OCI-LY3 (cell line): ENCODE measurements at regions not wholly inside any gene's neighbourhood (a gene's known extent, or its start where the extent isn't known, plus 50 kb on each side); places are given as distances from the start of the nearest gene placed in this dataset.
"Not testable (repeated sequence)": the region's sequence is repeated elsewhere in the genome, so short reads cannot be mapped to it uniquely, and the experiment has no call there.

ENCODE experiments used
- H2AFZ ChIP-seq: fragments of 200-600, 300-600 bp; shearing (Covaris generic); 2 replicates; pipeline ENCODE4 v1.6.0; 2014; ENCODE audit warnings: antibody characterized with exemption, low read depth, low read length
- H3K27ac ChIP-seq: fragments of 200-600, 300-600 bp; sonication (generic); 2 replicates; pipeline ENCODE4 v1.5.1; 2014; ENCODE audit warnings: mild to moderate bottlenecking, low read length, moderate library complexity, mixed read lengths
- H3K27me3 ChIP-seq: fragments of 200-600, 300-600 bp; sonication (generic); 2 replicates; pipeline ENCODE4 v1.6.1; 2014; ENCODE audit warnings: low read depth, low read length, mixed read lengths
- H3K36me3 ChIP-seq: fragments of 200-600, 300-600 bp; sonication (generic); replicated peaks from 2 replicates; pipeline ENCODE3; 2014; ENCODE audit warnings: low read depth, low read length, mixed read lengths
- H3K4me1 ChIP-seq: fragments of 300-600, 200-600 bp; sonication (generic); 2 replicates; pipeline ENCODE4 v1.6.1; 2014; ENCODE audit warnings: low read length, mixed read lengths
- H3K4me2 ChIP-seq: fragments of 200-600, 300-600 bp; sonication (generic); 2 replicates; pipeline ENCODE4 v1.6.1; 2014; ENCODE audit warnings: low read length, mixed read lengths
- H3K4me3 ChIP-seq: fragments of 300-600, 200-600 bp; sonication (generic); 2 replicates; pipeline ENCODE4 v1.5.1; 2014; ENCODE audit warnings: antibody characterized with exemption, mild to moderate bottlenecking, low read length, moderate library complexity
- H3K79me2 ChIP-seq: fragments of 300-600, 200-600 bp; shearing (Covaris generic); 2 replicates; pipeline ENCODE4 v1.6.1; 2014; ENCODE audit warnings: mild to moderate bottlenecking, low read length, mixed read lengths
- H3K9ac ChIP-seq: fragments of 300-600, 200-600 bp; shearing (Covaris generic); 2 replicates; pipeline ENCODE4 v1.6.0; 2014; ENCODE audit warnings: mild to moderate bottlenecking, low read length, moderate library complexity
- H3K9me3 ChIP-seq: fragments of 200-600, 300-600 bp; shearing (Covaris generic); 2 replicates; pipeline ENCODE4 v1.6.1; 2014; ENCODE audit warnings: low read length, mixed read lengths; ENCODE audit not compliant: insufficient read depth
- H4K20me1 ChIP-seq: fragments of 200-600, 300-600 bp; sonication (generic); 2 replicates; pipeline ENCODE4 v1.6.1; 2016; ENCODE audit warnings: low read length, mixed read lengths; ENCODE audit not compliant: insufficient read depth

DNA sequence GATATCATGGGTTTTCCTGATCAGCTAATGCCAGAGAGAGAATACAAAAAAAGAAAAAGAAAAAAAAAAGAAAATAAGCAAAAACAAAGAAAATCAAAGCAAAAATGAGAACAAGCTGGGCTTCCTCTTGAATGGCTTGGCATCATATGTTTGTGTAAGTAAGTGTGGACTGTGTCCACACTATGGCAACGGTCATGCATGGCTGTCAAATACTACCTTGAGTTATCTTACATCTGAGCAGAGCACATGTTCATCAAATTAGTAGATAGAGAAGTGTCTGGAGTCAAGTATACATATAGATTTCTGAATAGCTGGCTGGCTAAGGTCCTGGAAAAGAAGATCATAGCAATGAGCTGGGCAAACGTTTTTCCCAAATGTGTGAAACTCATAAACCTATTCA is 470.2 kb downstream of the RPIA start:
- not testable (repeated sequence) for H3K9me3 ChIP-seq, H3K4me3 ChIP-seq, H2AFZ ChIP-seq, H3K4me1 ChIP-seq, H3K36me3 ChIP-seq, H3K4me2 ChIP-seq, H4K20me1 ChIP-seq, H3K27ac ChIP-seq, H3K79me2 ChIP-seq, H3K9ac ChIP-seq, H3K27me3 ChIP-seq

DNA sequence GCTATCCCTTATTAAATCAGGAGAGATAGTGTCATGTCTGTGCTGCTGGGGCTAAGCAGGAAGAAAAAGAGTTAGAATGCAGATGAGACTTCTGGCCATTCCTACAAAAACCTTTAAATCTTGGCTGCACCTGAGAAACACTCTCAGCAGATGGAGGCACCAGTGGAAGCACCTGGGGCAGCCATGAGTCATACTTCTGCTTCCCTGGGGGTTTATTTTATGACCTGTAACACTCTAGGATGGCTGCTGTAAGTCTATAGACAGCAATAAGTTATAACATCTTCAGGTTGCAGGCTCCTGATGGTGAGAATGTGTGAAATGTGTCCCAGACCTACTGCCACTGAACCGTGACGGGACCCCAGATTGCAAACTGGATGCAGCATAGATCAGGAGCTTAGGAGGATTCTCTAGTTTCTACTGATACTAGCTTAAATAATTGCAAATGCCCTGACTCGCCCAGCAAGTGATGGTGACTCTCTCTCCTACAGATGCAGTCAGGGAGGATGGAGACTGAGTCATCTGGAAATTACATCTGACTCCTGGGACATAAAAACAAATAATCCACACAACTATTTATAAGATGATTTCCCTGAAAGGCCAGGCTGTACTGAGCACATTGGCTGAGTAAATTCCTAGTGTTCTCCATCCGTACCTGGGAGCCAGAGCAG is 479.2 kb downstream of the RPIA start:
- not testable (repeated sequence) for H3K9me3 ChIP-seq, H3K27ac ChIP-seq, H3K4me1 ChIP-seq, H3K9ac ChIP-seq, H3K36me3 ChIP-seq, H4K20me1 ChIP-seq, H3K4me3 ChIP-seq, H3K27me3 ChIP-seq, H3K4me2 ChIP-seq, H2AFZ ChIP-seq, H3K79me2 ChIP-seq

DNA sequence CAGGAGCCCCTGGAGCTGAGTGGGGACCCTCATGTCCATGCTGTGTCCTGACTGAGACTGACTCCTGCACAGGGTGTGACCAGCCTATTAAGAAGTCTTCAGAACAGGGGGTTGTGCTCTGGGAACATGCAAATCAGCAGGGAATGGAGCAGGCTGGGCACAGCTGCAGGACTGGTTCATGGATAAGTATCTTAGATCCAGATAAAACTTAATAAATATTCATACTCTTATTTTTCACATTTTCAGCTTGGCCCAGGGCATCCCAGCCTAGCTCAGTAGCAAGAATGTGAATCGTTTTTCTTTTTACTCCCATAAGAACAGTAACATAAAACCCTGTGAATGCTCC is 479.7 kb downstream of the RPIA start:
- not testable (repeated sequence) for H3K9me3 ChIP-seq, H3K79me2 ChIP-seq, H3K27me3 ChIP-seq, H2AFZ ChIP-seq, H3K36me3 ChIP-seq, H3K27ac ChIP-seq, H3K9ac ChIP-seq, H3K4me3 ChIP-seq, H4K20me1 ChIP-seq, H3K4me1 ChIP-seq, H3K4me2 ChIP-seq

DNA sequence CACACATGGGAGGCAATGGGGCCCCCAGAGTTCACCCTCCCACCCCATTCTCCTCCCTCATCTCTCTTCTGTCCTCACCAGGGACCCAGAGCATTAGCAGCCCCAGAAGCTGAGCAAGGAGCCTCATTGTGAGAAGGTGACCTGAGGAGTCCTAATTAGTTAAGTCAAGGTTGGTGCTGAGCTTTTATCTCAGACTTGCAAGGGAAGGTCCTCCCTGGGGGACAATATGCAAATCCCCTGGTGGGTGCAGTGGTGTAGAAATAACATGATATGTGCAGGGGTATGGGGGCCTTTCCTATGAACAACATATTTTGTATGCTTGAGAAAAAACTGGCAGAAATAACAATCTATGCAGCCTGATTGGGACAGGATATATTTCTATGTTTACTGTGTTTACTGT is 485.5 kb downstream of the RPIA start:
- not testable (repeated sequence) for H3K4me1 ChIP-seq, H3K36me3 ChIP-seq, H3K4me2 ChIP-seq, H3K4me3 ChIP-seq, H2AFZ ChIP-seq, H3K27ac ChIP-seq, H3K79me2 ChIP-seq, H3K9me3 ChIP-seq, H3K27me3 ChIP-seq, H3K9ac ChIP-seq, H4K20me1 ChIP-seq

DNA sequence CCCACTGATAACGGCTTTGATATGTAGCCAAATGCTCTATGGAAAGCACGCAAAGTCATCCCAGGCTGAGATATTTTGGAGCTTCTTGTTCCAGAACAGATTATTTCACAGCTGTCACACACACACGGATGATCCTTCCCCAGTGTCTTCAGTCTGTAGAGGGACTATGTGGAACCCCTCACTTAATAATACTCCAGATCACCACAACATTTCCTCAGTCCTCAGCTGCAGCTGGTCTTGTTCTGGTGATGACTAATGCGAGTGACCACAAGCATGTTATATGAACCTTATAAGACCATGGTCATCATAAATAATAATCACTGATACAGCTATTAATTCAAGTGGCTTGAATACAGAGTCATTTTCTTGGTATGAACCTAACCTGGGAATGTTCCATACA is 490.7 kb downstream of the RPIA start:
- not testable (repeated sequence) for H3K79me2 ChIP-seq, H3K4me1 ChIP-seq, H3K4me3 ChIP-seq, H3K4me2 ChIP-seq, H2AFZ ChIP-seq, H3K27ac ChIP-seq, H3K9ac ChIP-seq, H3K36me3 ChIP-seq, H3K9me3 ChIP-seq, H4K20me1 ChIP-seq, H3K27me3 ChIP-seq

DNA sequence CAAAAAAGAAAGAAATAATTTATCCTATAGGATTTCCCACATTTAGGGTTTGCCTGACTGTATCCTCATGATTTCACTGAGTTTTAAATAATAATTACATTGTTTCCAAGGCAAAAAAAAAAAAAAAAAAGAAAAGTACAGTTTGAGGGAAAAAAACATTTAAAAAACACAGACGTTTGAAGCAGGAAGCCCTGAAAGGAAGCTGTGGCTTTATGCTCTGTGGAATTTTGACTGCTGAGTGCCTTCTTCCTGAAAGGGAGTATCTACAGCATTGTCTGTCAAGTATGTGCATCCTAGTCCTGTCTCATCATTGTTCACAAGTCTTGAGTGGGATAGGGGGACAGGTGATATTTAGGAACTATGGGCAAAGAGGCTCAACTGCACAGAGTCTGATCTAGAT is 493.3 kb downstream of the RPIA start:
- H3K36me3 ChIP-seq, H3K4me2 ChIP-seq, H2AFZ ChIP-seq, H3K27ac ChIP-seq, H3K4me3 ChIP-seq, H3K4me1 ChIP-seq, H3K9ac ChIP-seq, H3K79me2 ChIP-seq, H4K20me1 ChIP-seq, H3K9me3 ChIP-seq, H3K27me3 ChIP-seq: not testable (repeated sequence)

DNA sequence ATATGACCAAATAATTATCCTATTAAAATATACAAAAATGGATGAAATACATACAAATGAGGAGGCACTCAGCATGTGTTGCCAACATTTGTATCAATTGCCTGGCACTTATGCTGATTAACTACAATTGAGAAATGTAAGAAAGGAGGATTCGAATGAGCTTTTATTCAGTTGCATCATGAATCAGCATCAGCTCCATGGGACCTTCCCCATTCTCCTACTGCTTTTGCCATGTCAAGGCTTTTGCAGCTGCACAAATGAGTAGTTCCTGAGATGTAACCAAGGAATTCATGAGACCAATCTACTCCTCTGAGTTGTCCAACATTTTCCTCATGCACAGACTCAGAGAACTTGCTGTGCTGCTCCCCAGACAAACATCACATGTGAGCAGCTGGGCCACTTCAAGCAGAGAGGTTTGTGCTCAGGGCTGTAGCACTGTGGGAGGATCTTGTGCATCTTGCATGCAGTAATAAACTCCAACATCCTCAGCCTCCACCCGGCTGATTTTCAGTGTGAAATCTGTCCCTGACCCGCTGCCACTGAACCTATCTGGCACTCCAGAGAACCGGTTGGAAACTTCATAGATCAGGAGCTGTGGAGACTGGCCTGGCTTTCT is 504.3 kb downstream of the RPIA start:
- H2AFZ ChIP-seq, H3K27ac ChIP-seq, H3K9me3 ChIP-seq, H3K4me2 ChIP-seq, H4K20me1 ChIP-seq, H3K4me3 ChIP-seq, H3K79me2 ChIP-seq, H3K36me3 ChIP-seq, H3K9ac ChIP-seq, H3K4me1 ChIP-seq, H3K27me3 ChIP-seq: not testable (repeated sequence)

DNA sequence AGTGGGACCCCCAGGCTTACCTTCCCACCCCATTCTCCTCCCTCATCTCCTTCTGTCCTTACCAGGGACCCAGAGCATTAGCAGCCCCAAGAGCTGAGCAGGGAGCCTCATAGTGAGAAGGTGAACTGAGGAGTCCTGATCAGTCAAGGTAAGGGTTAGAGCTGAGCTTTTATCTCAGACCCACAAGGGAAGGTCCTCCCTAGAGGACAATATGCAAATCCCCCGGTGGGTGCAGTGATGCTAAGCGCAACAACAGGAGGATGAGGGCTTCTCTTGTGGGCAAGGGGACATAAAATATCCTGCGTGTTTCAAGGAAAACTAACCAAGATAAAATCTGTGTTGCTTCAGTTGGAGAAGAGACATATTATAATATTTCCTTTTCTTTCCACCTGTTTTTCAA is 505.2 kb downstream of the RPIA start:
- H3K4me3 ChIP-seq, H3K27ac ChIP-seq, H3K9me3 ChIP-seq, H3K4me1 ChIP-seq, H3K79me2 ChIP-seq, H2AFZ ChIP-seq, H3K4me2 ChIP-seq, H3K36me3 ChIP-seq, H4K20me1 ChIP-seq, H3K9ac ChIP-seq, H3K27me3 ChIP-seq: not testable (repeated sequence)

DNA sequence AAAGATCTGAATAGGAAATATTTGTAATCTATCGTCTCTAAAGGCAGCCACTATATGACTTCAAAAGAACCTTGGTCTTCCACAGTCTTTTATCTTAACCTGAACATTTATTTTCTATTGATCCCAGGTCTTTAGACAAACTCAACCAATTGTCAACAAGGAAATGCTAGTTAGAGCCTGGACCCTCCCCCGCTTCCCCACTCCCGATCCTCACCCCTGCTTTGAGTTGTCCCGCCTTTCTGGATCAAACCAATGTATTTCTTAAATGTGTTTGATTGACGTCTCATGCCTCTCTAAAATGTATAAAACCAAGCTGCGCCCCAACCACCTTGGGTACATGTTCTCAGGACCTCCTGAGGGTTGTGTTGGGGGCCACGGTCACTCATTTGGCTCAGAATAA is 506.6 kb downstream of the RPIA start:
- H3K79me2 ChIP-seq, H3K4me3 ChIP-seq, H3K27ac ChIP-seq, H3K4me2 ChIP-seq, H3K9ac ChIP-seq, H3K4me1 ChIP-seq, H4K20me1 ChIP-seq, H3K9me3 ChIP-seq, H3K27me3 ChIP-seq, H2AFZ ChIP-seq, H3K36me3 ChIP-seq: not testable (repeated sequence)
